ENCODE measurements at regions not wholly inside any gene's neighbourhood (a gene's known extent, or its start where the extent isn't known, plus 50 kb on each side); places are given as distances from the start of the nearest gene placed in this dataset.

DNA sequence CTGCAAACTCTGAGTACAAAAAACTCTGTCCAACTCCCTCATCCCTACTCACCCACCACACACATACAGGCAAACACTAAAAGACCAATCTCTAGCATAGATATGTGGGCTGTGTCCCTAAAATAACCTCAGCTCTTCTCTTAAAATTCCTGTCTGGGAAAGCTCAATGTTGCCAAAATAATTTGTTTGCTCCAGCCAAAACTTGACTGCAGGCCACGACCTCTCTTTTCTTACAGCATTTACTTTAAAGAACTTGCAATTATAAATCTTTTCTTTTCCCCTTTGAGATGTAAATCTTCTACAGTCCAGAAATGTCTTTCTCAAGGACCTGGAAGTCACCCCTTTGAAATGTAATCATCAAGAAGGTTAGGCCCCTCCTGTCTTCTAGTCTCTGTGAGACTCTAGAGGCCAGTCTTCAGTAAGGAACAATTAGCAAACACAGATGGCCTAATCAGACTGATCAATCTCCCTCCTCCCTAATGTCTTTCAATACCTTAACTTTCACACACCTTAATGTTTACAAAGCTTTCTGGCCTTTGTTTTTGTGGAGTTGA is 483.6 kb upstream of the RGS18 start:
- Mint-ChIP-seq H3K9me3 (no peaks in the 10 kb centered on the region), H3K27ac (no peak overlapping the region), H3K4me1 (no peaks in the 10 kb centered on the region), H3K36me3 (ENCODE audit: insufficient read depth in 1 of 3, low read depth in 3 of 3) (no peaks in the 10 kb centered on the region), H3K27me3 (ENCODE audit: low read depth) (peaks cover 2% of the 10 kb centered on the region), H3K4me3 (no peak overlapping the region)
- Histone ChIP-seq H3K27ac (ENCODE audit: insufficient read length, low read depth, low read length) (no peak overlapping the region), H3K23me2 (ENCODE audit: insufficient read length, low read depth, low read length, poor library complexity, severe bottlenecking) (no peaks in the 10 kb centered on the region), H2BK120ac (ENCODE audit: low read depth, low read length, poor library complexity, severe bottlenecking) (no peak overlapping the region), H3K79me1 (ENCODE audit: insufficient read depth, low read depth, low read length, poor library complexity, severe bottlenecking) (no peaks in the 10 kb centered on the region), H4K20me1 (ENCODE audit: control insufficient read depth, insufficient read depth, insufficient read length) (no peaks in the 10 kb centered on the region), H3K4me1 (ENCODE audit: insufficient read depth, low read length) (no peaks in the 10 kb centered on the region), H3T11ph (ENCODE audit: low read length) (no peak overlapping the region), H4K5ac (ENCODE audit: insufficient read length, low read depth, low read length) (no peak overlapping the region), H2BK20ac (ENCODE audit: low read depth, low read length, poor library complexity, severe bottlenecking) (no peak overlapping the region), H3K79me2 (ENCODE audit: insufficient read depth, low read length) (no peaks in the 10 kb centered on the region), H2BK15ac (ENCODE audit: low read depth, low read length) (no peak overlapping the region), H2AK5ac (ENCODE audit: insufficient read length, low read length) (no peak overlapping the region), H3K4ac (ENCODE audit: low read depth, low read length) (no peak overlapping the region), H3K9me3 (ENCODE audit: control insufficient read depth, low read depth, low read length) (no peaks in the 10 kb centered on the region), H2BK12ac (ENCODE audit: insufficient read length, low read depth, low read length) (no peak overlapping the region), H3K14ac (ENCODE audit: insufficient read depth, low read length) (no peak overlapping the region), H3K18ac (ENCODE audit: insufficient read length, low read depth, low read length) (no peak overlapping the region), H3K56ac (ENCODE audit: insufficient read length, low read depth, low read length) (no peak overlapping the region), H3K27me3 (ENCODE audit: insufficient read depth, low read length) (no peaks in the 10 kb centered on the region), H3K4me2 (ENCODE audit: insufficient read depth, insufficient read length, low read length) (no peak overlapping the region), H2BK5ac (ENCODE audit: insufficient read length, low read length) (no peak overlapping the region), H3K9ac (ENCODE audit: extremely low read depth, insufficient read length, low read length) (no peak overlapping the region), H2AFZ (ENCODE audit: low read length) (no peak overlapping the region), H4K8ac (replicated peaks; ENCODE audit: insufficient read length, low read depth, low read length) (no peak overlapping the region), H4K91ac (ENCODE audit: insufficient read length, low read depth, low read length) (no peak overlapping the region), H3K23ac (ENCODE audit: insufficient read length, low read depth, low read length) (no peak overlapping the region)
- DNase-seq: no peak
- TF ChIP-seq, protein P1, sequence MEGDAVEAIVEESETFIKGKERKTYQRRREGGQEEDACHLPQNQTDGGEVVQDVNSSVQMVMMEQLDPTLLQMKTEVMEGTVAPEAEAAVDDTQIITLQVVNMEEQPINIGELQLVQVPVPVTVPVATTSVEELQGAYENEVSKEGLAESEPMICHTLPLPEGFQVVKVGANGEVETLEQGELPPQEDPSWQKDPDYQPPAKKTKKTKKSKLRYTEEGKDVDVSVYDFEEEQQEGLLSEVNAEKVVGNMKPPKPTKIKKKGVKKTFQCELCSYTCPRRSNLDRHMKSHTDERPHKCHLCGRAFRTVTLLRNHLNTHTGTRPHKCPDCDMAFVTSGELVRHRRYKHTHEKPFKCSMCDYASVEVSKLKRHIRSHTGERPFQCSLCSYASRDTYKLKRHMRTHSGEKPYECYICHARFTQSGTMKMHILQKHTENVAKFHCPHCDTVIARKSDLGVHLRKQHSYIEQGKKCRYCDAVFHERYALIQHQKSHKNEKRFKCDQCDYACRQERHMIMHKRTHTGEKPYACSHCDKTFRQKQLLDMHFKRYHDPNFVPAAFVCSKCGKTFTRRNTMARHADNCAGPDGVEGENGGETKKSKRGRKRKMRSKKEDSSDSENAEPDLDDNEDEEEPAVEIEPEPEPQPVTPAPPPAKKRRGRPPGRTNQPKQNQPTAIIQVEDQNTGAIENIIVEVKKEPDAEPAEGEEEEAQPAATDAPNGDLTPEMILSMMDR (conservative IDR thresholded peaks at IDR 0.05): no peak
- no CpG with 5 or more reads among the region's 1 CpG for WGBS (ENCODE audit: extremely low coverage, insufficient read length, low lambda C conversion rate)
